ENCODE measurements at regions not wholly inside any gene's neighbourhood (a gene's known extent, or its start where the extent isn't known, plus 50 kb on each side); places are given as distances from the start of the nearest gene placed in this dataset.

GRCh38 chr11:112732031-112732430 lies 229.2 kb upstream of the NCAM1 start:
- no peak for DNase-seq (ENCODE audit: low read depth in 1 of 2, low spot score in 1 of 2)

GRCh38 chr11:112734207-112734606 lies 227.0 kb upstream of the NCAM1 start:
- DNase-seq (ENCODE audit: low read depth in 1 of 2, low spot score in 1 of 2): no peak

GRCh38 chr11:112735470-112735869 lies 225.8 kb upstream of the NCAM1 start:
- no peak for DNase-seq (ENCODE audit: low read depth in 1 of 2, low spot score in 1 of 2)

- DNase-seq (ENCODE audit: low read depth in 1 of 2, low spot score in 1 of 2): no peak
Measured at GRCh38 chr11:112744041-112744440, 217.2 kb upstream of the NCAM1 start.

- DNase-seq (ENCODE audit: low read depth in 1 of 2, low spot score in 1 of 2): no peak
Measured at GRCh38 chr11:112745973-112746372, 215.2 kb upstream of the NCAM1 start.

DNA sequence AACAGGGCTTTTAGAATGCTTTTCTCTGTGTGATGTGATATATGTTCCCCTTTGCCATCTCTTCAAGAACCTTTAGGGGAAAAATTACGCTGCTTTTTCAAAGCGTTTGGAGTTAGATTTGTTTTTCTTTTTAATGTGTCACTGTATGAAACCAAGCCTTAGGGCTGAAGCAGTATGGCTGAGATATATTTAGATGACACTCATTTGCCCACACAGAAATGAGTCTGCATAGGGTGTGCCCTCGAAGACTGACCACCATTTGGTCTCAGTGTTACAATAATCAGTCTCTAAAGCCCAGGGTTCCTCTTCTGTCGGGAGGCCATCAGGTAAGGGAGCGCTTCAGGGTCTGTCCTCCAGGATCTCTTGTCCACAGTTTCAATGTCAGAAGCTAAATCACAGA lies 213.0 kb upstream of the NCAM1 start:
- DNase-seq (ENCODE audit: low read depth in 1 of 2, low spot score in 1 of 2): no peak

DNA sequence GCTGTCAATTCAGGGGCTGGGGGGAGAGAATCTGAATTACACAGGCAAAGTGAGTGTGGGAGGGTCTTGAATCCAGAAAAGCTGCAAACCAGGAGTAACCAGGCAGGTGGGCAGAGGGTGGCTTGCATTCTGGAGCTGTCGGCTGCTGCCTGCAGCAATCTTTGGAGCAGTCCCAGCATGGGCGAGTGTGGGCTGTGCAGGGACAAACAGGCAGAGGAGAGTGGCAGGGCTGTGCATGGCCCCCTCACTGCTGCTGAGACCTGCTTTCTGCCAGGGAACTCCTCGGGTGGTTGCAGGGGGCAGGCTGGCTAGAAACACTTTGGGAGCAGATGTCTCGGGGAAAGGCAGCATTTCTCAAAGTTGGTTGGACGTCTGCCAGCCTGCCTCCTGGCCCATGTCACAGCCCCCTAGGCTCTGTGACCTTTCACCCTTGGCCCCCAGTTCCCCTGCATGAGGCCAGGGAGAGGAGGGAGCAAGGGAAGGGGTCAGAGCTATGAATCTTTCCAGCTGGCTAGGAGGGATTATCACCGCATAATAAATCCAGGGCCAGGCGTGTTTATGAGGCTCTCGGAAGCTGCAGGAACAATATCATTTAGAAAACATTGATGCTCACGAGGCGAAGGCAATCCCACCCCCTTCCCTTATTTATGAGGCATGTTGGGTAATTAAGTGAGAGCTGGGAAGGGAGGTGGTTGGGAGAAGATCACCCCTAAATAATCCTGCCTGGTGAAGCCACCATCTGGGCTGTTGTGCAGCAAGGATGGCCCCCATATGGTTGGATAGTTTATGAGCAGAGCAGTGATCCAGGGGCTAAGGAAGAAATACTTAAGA lies 212.3 kb upstream of the NCAM1 start:
- no peak for DNase-seq (ENCODE audit: low read depth in 1 of 2, low spot score in 1 of 2)

- DNase-seq (ENCODE audit: low read depth in 1 of 2, low spot score in 1 of 2): no peak
Measured at GRCh38 chr11:112751329-112751728, 209.9 kb upstream of the NCAM1 start.

DNA sequence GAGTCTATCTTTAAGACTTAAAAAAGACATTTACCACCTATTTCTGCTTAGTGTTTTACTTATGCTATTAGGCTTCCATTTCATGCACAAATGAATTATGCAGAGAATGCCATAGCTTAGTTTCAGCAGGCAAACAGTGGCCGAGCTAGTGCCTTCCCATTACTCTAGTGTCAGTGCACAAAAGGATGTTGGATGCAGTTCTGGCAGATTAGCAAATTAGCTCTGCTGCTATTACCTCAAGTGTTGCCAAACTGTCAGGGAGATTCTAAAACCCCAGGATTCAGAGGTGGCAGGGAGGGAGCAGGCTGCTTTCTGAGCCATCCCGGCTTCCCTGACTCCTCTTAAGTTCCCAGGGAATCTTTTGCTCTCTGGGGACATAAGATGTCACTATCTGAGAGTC lies 209.4 kb upstream of the NCAM1 start:
- DNase-seq (ENCODE audit: low read depth in 1 of 2, low spot score in 1 of 2): no peak

DNA sequence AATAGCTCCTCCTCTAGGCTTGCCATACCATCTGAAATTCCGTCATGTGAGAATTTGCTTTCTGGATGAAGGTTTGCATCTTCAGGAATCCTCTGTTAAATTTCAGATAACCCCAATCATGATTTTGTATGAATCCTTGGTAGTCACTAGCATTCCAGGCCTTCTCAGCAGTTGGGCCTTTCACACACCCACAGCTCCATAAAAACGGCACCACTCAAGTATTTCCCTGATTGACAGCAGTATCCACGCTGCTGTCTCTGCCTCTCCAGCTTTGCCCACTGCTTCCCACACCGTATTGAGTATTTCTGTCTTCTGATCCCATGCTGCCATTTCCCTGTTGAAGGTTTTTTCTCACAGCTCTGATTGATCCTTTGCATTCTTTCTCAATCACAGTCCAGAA lies 208.7 kb upstream of the NCAM1 start:
- DNase-seq (ENCODE audit: low read depth in 1 of 2, low spot score in 1 of 2): no peak

GRCh38 chr11:112753706-112754105 lies 207.5 kb upstream of the NCAM1 start:
- DNase-seq (ENCODE audit: low read depth in 1 of 2, low spot score in 1 of 2): no peak

- DNase-seq (ENCODE audit: low read depth in 1 of 2, low spot score in 1 of 2): no peak
Measured at GRCh38 chr11:112759418-112759817, 201.8 kb upstream of the NCAM1 start.

DNA sequence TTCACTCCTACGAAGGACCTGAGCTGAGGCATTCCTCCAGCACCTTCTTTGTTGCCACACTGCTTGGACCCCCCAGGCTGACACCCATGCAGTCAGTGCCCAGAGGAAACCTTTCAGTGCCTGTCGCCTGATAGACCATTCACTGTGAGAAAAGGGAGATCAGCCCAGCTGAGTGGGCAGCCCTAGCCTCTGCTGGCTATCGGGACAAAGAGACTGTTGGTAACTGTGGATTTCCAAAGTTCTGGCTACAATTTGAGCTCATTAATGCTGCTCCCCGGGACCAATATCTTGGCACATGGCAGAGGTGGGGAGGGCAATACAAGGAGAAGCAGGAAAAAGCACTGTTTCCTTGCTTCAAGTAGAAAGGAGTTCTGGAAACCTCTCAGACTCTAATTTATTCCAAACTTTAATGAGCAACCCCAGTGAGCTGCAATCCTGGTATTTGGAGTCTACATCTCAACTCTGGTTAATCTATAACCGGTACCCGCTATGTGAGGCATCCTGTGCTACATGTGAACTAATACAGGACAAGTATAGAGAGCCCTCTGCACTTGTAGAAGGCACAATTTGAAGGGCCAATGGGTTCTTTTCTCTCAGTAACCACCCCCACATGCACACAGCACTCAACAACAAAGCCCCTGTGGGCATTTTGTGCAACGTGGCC lies 200.7 kb upstream of the NCAM1 start:
- no peak for DNase-seq (ENCODE audit: low read depth in 1 of 2, low spot score in 1 of 2)

DNA sequence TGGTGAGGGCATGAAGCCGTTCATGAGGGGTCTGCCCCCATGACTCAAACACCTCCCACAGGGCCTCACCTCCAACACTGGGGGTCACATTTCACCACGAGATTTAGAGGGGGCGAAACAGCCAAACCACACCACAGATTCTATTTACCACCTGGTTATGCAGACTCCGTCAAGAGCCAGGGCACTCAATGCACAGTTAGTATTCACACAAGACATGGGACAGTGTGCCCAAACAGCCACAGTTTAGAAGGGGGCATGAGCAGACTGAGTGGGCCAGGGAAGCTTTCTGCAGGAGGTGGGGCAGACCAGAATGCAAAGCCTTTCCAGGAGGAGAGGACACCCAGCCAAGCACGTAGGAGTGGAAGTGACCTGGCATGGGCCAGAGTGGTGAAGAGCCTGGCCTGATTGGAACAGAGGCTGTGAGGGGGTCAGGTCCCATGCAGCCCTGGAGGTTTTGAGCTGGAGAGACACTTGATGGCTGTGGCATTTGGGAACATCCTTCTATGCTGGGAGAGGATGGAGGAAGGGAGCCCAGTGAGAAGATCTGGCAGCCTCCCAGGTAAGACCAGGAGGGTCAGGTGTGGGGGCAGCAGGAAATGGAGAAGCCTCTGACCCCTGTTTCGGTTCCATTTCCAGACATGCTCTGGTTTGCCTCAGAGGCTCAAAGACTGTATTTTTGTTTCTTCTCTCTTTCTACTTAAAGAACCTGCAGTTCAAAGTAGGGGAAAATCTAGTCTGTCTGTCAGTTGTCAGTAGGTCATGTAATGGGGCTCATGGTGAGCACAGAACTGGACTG lies 199.1 kb upstream of the NCAM1 start:
- DNase-seq (ENCODE audit: low read depth in 1 of 2, low spot score in 1 of 2): no peak

GRCh38 chr11:112762707-112763090 lies 198.5 kb upstream of the NCAM1 start:
- DNase-seq (ENCODE audit: low read depth in 1 of 2, low spot score in 1 of 2): no peak

DNA sequence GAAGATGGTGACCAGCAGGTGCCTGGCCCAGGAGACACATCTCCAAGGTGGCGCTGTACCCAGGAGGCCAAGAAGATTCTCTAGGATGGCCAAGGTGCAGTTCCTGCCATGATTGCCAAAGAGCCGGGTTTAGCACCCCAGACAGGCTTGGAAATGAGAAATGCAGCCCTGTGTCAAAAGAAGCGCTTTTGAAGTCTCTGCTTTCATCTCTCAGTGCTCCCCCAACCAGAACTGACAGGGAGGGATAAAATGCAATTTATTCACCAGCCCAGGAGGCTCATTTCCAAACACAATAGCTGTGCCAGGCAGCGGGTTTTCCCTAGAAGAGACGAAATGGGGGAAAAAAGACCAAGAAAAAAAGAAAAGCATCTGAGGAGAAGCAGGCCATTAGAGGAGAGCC lies 195.9 kb upstream of the NCAM1 start:
- no peak for DNase-seq (ENCODE audit: low read depth in 1 of 2, low spot score in 1 of 2)

DNA sequence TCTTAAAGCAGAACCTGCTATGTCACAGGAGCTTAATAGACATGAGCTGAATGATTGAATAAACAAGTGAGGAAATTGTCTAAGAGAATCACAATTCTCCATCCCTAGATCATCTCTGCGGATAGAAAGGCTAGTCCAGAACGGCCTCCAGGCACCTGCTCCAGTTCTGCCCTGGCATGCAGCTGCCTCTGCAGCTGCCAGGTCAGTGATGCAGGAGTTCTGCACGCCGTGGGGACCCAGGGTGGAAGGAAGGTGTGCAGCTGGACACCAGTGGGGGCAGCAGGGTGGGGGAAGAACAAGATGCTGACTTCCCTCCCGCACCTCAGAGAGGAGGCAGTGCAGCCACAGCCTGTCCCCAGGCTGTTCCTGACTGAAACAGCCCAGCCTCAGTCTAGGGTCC lies 192.1 kb upstream of the NCAM1 start:
- no peak for DNase-seq (ENCODE audit: low read depth in 1 of 2, low spot score in 1 of 2)

GRCh38 chr11:112769584-112769983 lies 191.6 kb upstream of the NCAM1 start:
- no peak for DNase-seq (ENCODE audit: low read depth in 1 of 2, low spot score in 1 of 2)

DNA sequence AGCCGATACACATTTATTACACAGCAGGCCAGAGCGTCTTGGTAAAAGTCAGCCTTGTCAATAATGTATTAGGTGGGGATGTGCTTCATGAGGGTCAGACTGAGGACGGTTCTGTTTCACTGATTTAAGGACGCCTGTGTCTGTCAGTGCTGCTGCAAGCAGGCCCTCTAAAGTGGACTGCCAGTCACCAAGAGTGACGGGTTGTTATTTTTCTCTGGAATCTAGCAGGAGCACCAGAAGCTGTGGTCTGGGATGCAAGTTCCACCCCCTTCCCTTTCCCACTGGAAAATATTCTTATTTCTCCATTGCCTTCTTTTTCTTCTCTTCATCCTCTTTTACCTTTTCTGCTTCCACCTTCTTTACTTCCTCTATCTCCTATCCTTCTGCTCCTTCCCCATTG lies 191.2 kb upstream of the NCAM1 start:
- DNase-seq (ENCODE audit: low read depth in 1 of 2, low spot score in 1 of 2): no peak

DNA sequence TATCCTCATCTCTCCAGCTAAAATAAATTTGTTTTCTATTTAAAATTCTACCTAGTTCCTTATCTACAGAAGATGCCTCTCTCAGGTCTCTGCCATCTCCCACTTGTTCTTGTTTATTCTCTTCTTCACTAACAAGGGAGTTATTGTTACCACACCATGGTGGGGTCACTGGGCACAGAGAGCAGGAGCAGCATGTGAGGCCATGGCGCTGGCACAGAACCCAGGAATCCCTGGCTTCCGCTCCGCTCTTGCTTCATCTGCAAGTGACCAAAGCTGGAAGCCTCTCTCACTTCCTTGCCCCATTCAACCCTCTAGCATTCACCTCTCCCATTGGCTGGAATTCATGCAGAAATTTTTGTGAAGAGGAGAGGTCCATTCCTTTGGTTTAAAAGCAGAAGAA lies 190.7 kb upstream of the NCAM1 start:
- no peak for DNase-seq (ENCODE audit: low read depth in 1 of 2, low spot score in 1 of 2)

DNA sequence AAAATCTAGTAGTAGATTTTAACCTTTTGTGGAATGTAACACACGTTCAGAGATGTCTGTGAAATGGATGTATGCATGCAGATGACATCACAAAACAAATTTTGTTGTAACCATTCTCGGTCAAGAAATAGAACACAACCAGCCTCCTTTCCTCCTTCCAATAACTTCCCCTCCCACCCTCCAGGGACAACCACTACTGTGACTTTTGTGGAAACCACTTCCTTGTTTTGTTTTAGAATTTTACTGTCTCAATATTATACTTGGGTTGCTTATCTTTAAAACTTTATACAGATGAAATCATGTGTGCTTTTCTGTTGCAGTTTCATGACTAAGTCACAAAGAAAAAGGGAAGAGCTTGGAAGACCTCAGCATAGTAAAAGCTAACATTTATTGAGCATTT lies 189.4 kb upstream of the NCAM1 start:
- DNase-seq (ENCODE audit: low read depth in 1 of 2, low spot score in 1 of 2): no peak

DNA sequence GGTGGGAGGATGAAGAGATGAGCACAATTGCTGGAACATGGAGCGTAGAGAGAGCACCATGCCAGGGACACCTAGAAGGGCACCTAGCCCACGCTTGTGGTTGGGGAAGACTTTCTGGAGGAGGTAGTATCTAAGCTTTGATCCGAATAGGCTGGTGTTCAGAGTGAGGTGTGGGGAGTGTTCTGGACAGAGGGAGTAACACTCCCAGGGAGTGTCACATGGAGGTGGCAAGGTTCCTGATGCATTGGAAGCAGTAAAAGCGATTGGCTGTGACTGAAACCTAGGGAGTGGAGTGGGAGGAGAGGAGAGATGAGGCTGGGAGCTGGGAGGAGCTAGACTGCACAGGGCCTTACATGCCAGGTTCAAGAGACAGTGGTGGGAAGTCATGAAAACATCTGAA lies 188.0 kb upstream of the NCAM1 start:
- no peak for DNase-seq (ENCODE audit: low read depth in 1 of 2, low spot score in 1 of 2)
